ENCODE measurements at regions not wholly inside any gene's neighbourhood (a gene's known extent, or its start where the extent isn't known, plus 50 kb on each side); places are given as distances from the start of the nearest gene placed in this dataset.

DNA sequence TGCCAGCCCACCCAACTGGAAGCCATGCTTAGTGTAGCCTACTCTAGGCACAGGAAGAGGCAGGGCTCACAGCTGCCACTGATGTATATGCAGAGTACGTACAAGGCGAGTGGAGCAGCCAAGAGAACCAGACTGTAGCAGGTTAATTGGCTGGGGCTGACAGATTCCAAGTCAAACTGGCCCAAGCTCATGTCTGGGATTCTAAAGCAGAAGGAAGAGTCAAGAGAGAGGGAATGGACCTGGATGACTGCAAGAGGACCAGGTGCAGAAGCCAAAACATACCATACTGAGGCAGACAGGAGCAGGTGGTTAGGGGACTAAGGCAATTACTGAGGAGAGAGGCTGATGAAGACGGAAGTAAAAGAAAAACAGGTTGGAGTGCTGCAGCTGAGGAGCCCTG lies 51.3 kb upstream of the LRRN2 start:
- no peaks in the 10 kb centered on the region for H3K79me2 ChIP-seq
- H3K4me3 ChIP-seq = no peak overlapping the region
- peaks cover 10% of the 10 kb centered on the region for H3K27me3 ChIP-seq
- no peaks in the 10 kb centered on the region for H3K4me1 ChIP-seq (ENCODE audit: insufficient read depth)
- no peaks in the 10 kb centered on the region for H4K20me1 ChIP-seq (ENCODE audit: insufficient read depth, poor library complexity, severe bottlenecking)
- no peak for DNase-seq (ENCODE audit: low spot score)
- H3K27ac ChIP-seq = no peak overlapping the region
- no peak overlapping the region for H2AFZ ChIP-seq
- WGBS (ENCODE audit: low lambda C conversion rate, missing lambda C conversion rate) = 80% methylated on average over 3 of the region's 3 CpGs
- no peak for TF ChIP-seq EZH2 (IDR thresholded peaks at IDR 0.05; ENCODE audit: borderline replicate concordance)
- no peak for TF ChIP-seq EZH2phosphoT487 (IDR thresholded peaks at IDR 0.05; ENCODE audit: low read depth, severe bottlenecking, unreplicated experiment)
- TF ChIP-seq, protein P1, sequence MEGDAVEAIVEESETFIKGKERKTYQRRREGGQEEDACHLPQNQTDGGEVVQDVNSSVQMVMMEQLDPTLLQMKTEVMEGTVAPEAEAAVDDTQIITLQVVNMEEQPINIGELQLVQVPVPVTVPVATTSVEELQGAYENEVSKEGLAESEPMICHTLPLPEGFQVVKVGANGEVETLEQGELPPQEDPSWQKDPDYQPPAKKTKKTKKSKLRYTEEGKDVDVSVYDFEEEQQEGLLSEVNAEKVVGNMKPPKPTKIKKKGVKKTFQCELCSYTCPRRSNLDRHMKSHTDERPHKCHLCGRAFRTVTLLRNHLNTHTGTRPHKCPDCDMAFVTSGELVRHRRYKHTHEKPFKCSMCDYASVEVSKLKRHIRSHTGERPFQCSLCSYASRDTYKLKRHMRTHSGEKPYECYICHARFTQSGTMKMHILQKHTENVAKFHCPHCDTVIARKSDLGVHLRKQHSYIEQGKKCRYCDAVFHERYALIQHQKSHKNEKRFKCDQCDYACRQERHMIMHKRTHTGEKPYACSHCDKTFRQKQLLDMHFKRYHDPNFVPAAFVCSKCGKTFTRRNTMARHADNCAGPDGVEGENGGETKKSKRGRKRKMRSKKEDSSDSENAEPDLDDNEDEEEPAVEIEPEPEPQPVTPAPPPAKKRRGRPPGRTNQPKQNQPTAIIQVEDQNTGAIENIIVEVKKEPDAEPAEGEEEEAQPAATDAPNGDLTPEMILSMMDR (IDR thresholded peaks at IDR 0.05; ENCODE audit: poor library complexity) = no peak
- H3K4me2 ChIP-seq = no peak overlapping the region
- no peaks in the 10 kb centered on the region for H3K9me2 ChIP-seq (replicated peaks; ENCODE audit: insufficient read depth)
- peaks cover 11% of the 10 kb centered on the region for H3K9me3 ChIP-seq (ENCODE audit: low read depth)
- no peaks in the 10 kb centered on the region for H3K36me3 ChIP-seq (replicated peaks; ENCODE audit: insufficient read depth, low read depth)

DNA sequence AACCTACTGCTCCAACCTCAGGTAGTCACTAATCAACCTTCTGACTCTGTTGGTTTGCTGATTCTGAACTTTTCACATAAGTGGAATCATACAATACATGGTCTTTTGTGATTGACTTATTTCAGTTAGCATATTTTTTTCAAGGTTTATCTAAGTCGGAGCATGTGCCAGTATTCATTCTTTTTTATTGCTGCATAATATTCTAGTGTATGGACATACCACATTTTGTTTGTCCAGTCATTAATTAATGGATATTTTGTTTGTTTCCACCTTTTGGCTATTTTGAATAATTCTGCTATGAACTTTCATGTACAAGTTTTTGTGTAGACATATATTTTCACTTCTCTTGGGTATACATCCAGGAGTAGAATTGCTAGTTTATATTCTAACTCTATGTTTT lies 53.0 kb upstream of the LRRN2 start:
- H3K4me2 ChIP-seq = no peak overlapping the region
- H3K27ac ChIP-seq = no peak overlapping the region
- WGBS (ENCODE audit: low lambda C conversion rate, missing lambda C conversion rate) = 96% methylated on average over 1 of the region's 1 CpG
- H3K9me2 ChIP-seq (replicated peaks; ENCODE audit: insufficient read depth) = no peaks in the 10 kb centered on the region
- H3K9me3 ChIP-seq (ENCODE audit: low read depth) = peaks cover 11% of the 10 kb centered on the region
- DNase-seq (ENCODE audit: low spot score) = no peak
- no peaks in the 10 kb centered on the region for H3K79me2 ChIP-seq
- peaks cover 7% of the 10 kb centered on the region for H3K27me3 ChIP-seq
- H4K20me1 ChIP-seq (ENCODE audit: insufficient read depth, poor library complexity, severe bottlenecking) = no peaks in the 10 kb centered on the region
- no peaks in the 10 kb centered on the region for H3K4me1 ChIP-seq (ENCODE audit: insufficient read depth)
- no peak overlapping the region for H2AFZ ChIP-seq
- no peak overlapping the region for H3K4me3 ChIP-seq
- no peaks in the 10 kb centered on the region for H3K36me3 ChIP-seq (replicated peaks; ENCODE audit: insufficient read depth, low read depth)
- TF ChIP-seq EZH2 (IDR thresholded peaks at IDR 0.05; ENCODE audit: borderline replicate concordance) (no peak), EZH2phosphoT487 (IDR thresholded peaks at IDR 0.05; ENCODE audit: low read depth, severe bottlenecking, unreplicated experiment) (no peak)
- TF ChIP-seq, protein P1 (IDR thresholded peaks at IDR 0.05; ENCODE audit: poor library complexity) = no peak

DNA sequence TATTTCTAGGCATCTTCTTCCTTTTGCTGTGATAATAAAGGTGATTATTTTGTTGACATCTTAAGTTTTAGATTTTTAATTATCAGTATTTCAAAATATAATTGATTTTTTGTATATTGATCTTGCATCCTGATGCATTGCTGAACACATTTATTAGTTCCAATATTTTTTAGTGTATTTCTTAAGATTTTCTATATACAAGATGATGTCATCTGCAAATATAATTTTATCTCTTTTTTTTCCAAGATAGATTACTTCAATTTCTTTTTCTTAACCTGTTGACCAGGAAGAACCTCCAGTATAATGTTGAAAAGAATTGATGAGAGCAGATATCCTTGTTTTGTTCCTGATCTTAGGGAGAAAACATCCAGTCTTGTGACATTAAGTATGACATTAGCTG lies 54.8 kb upstream of the LRRN2 start:
- Histone ChIP-seq H3K27ac (no peak overlapping the region), H4K20me1 (ENCODE audit: insufficient read depth, poor library complexity, severe bottlenecking) (no peaks in the 10 kb centered on the region), H2AFZ (no peak overlapping the region), H3K27me3 (peaks cover 7% of the 10 kb centered on the region), H3K4me3 (no peak overlapping the region), H3K79me2 (no peaks in the 10 kb centered on the region), H3K4me1 (ENCODE audit: insufficient read depth) (no peaks in the 10 kb centered on the region), H3K9me2 (replicated peaks; ENCODE audit: insufficient read depth) (no peaks in the 10 kb centered on the region), H3K36me3 (replicated peaks; ENCODE audit: insufficient read depth, low read depth) (no peaks in the 10 kb centered on the region), H3K4me2 (no peak overlapping the region), H3K9me3 (ENCODE audit: low read depth) (peaks cover 11% of the 10 kb centered on the region)
- TF ChIP-seq, protein P1 (IDR thresholded peaks at IDR 0.05; ENCODE audit: poor library complexity) = no peak
- TF ChIP-seq EZH2phosphoT487 (IDR thresholded peaks at IDR 0.05; ENCODE audit: low read depth, severe bottlenecking, unreplicated experiment) (no peak), EZH2 (IDR thresholded peaks at IDR 0.05; ENCODE audit: borderline replicate concordance) (no peak)
- no peak for DNase-seq (ENCODE audit: low spot score)

DNA sequence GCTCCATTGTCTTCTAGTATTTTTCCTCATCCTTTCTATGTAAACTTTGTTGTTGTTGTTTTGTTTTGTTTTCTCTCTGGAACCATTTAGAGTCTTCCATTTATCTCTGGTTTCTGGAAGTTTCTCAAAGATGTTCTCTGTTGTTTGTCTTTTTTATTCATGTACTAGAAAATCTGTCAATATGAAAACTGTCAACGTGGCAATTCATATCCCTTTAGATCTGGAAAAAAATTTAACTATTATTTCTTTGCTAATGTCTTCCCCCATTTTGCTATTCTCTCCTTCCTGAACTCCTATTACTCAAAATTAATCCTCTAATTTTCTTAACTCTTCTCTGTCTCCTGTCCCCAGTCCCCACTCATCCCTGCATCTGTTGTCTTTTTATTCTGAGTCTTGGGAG lies 55.9 kb upstream of the LRRN2 start:
- H3K36me3 ChIP-seq (replicated peaks; ENCODE audit: insufficient read depth, low read depth) = no peaks in the 10 kb centered on the region
- H3K9me2 ChIP-seq (replicated peaks; ENCODE audit: insufficient read depth) = no peaks in the 10 kb centered on the region
- no peak overlapping the region for H2AFZ ChIP-seq
- H3K4me2 ChIP-seq = no peak overlapping the region
- H3K79me2 ChIP-seq = no peaks in the 10 kb centered on the region
- no peaks in the 10 kb centered on the region for H4K20me1 ChIP-seq (ENCODE audit: insufficient read depth, poor library complexity, severe bottlenecking)
- peaks cover 7% of the 10 kb centered on the region for H3K27me3 ChIP-seq
- peaks cover 11% of the 10 kb centered on the region for H3K9me3 ChIP-seq (ENCODE audit: low read depth)
- no peak for DNase-seq (ENCODE audit: low spot score)
- H3K4me1 ChIP-seq (ENCODE audit: insufficient read depth) = no peaks in the 10 kb centered on the region
- no peak overlapping the region for H3K27ac ChIP-seq
- H3K4me3 ChIP-seq = no peak overlapping the region
- 94% methylated on average over 1 of the region's 1 CpG for WGBS (ENCODE audit: low lambda C conversion rate, missing lambda C conversion rate)
- TF ChIP-seq EZH2phosphoT487 (IDR thresholded peaks at IDR 0.05; ENCODE audit: low read depth, severe bottlenecking, unreplicated experiment) (no peak), EZH2 (IDR thresholded peaks at IDR 0.05; ENCODE audit: borderline replicate concordance) (no peak)
- TF ChIP-seq, protein P1 (IDR thresholded peaks at IDR 0.05; ENCODE audit: poor library complexity) = no peak

Measured in hepatocyte (in vitro differentiated cells).